ENCODE measurements at regions not wholly inside any gene's neighbourhood (a gene's known extent, or its start where the extent isn't known, plus 50 kb on each side); places are given as distances from the start of the nearest gene placed in this dataset.

GRCh38 chr2:129456691-129457090 lies 522.8 kb upstream of the RAB6C start:
- TF ChIP-seq, protein P1, sequence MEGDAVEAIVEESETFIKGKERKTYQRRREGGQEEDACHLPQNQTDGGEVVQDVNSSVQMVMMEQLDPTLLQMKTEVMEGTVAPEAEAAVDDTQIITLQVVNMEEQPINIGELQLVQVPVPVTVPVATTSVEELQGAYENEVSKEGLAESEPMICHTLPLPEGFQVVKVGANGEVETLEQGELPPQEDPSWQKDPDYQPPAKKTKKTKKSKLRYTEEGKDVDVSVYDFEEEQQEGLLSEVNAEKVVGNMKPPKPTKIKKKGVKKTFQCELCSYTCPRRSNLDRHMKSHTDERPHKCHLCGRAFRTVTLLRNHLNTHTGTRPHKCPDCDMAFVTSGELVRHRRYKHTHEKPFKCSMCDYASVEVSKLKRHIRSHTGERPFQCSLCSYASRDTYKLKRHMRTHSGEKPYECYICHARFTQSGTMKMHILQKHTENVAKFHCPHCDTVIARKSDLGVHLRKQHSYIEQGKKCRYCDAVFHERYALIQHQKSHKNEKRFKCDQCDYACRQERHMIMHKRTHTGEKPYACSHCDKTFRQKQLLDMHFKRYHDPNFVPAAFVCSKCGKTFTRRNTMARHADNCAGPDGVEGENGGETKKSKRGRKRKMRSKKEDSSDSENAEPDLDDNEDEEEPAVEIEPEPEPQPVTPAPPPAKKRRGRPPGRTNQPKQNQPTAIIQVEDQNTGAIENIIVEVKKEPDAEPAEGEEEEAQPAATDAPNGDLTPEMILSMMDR (IDR thresholded peaks at IDR 0.05; ENCODE audit: low read depth, low read length), result no peak
- no peak for TF ChIP-seq EZH2phosphoT487 (IDR thresholded peaks at IDR 0.05; ENCODE audit: low read depth)
